Stimulated activated naive CD8-positive, alpha-beta T cell treated with anti-CD3 and anti-CD28 coated beads, Interleukin-15, Interleukin-2, amounts not matched to agents 100 U/mL and 50 U/mL, for 24 hours (primary cell): ENCODE measurements at regions not wholly inside any gene's neighbourhood (a gene's known extent, or its start where the extent isn't known, plus 50 kb on each side); places are given as distances from the start of the nearest gene placed in this dataset.
"Not testable (repeated sequence)": the region's sequence is repeated elsewhere in the genome, so short reads cannot be mapped to it uniquely, and the experiment has no call there.

Experiments used
- ATAC-seq: fragments of 150-1000 bp; cut with Tn5 transposase; one replicate; pipeline ENCODE4 v1.10.0; 2021
- DNase-seq: peaks from one replicate; pipeline ENCODE4 v3.0.0; 2021

- ATAC-seq, result no peak
Observed at GRCh38 chr6:68237205-68237604, 397.9 kb upstream of the ADGRB3 start.

GRCh38 chr6:68235326-68235784 lies 399.7 kb upstream of the ADGRB3 start:
- no peak for ATAC-seq
- DNase-seq, result no peak

More at GRCh38 chr6:68237205-68237604, 397.9 kb upstream of the ADGRB3 start:
- DNase-seq, result no peak

- DNase-seq (no peak), ATAC-seq (no peak)
Observed at GRCh38 chr6:68233623-68234022, 401.5 kb upstream of the ADGRB3 start.

- ATAC-seq, result no peak
- DNase-seq, result no peak
Observed at GRCh38 chr6:68229566-68229965, 405.5 kb upstream of the ADGRB3 start.

- no peak for DNase-seq
- no peak for ATAC-seq
Observed at GRCh38 chr6:68226460-68226859, 408.6 kb upstream of the ADGRB3 start.

GRCh38 chr6:68225729-68226128 lies 409.4 kb upstream of the ADGRB3 start:
- no peak for DNase-seq
- ATAC-seq, result no peak

GRCh38 chr6:68211242-68211795 lies 423.8 kb upstream of the ADGRB3 start:
- DNase-seq (no peak), ATAC-seq (no peak)

- not testable (repeated sequence) for DNase-seq, ATAC-seq
Observed at GRCh38 chr6:68207612-68208011, 427.5 kb upstream of the ADGRB3 start.

GRCh38 chr6:68200929-68201328 lies 434.2 kb upstream of the ADGRB3 start:
- ATAC-seq (no peak), DNase-seq (no peak)

GRCh38 chr6:68197356-68197755 lies 437.7 kb upstream of the ADGRB3 start:
- DNase-seq (no peak), ATAC-seq (no peak)

- DNase-seq (no peak), ATAC-seq (no peak)
Observed at GRCh38 chr6:68196645-68197044, 438.4 kb upstream of the ADGRB3 start.

GRCh38 chr6:68195753-68196152 lies 439.3 kb upstream of the ADGRB3 start:
- ATAC-seq, DNase-seq: not testable (repeated sequence)

- no peak for ATAC-seq
Observed at GRCh38 chr6:68194846-68195478, 440.1 kb upstream of the ADGRB3 start.

GRCh38 chr6:68192988-68193387 lies 442.1 kb upstream of the ADGRB3 start:
- ATAC-seq (no peak), DNase-seq (no peak)

More at GRCh38 chr6:68194846-68195478, 440.1 kb upstream of the ADGRB3 start:
- DNase-seq, result no peak

- ATAC-seq, result no peak
- no peak for DNase-seq
Observed at GRCh38 chr6:68189217-68189815, 445.8 kb upstream of the ADGRB3 start.

- DNase-seq, result no peak
- ATAC-seq, result no peak
Observed at GRCh38 chr6:68186870-68187269, 448.2 kb upstream of the ADGRB3 start.

- no peak for ATAC-seq
Observed at GRCh38 chr6:68182386-68182785, 452.7 kb upstream of the ADGRB3 start.

GRCh38 chr6:68181027-68181426 lies 454.1 kb upstream of the ADGRB3 start:
- DNase-seq, ATAC-seq: not testable (repeated sequence)

More at GRCh38 chr6:68182386-68182785, 452.7 kb upstream of the ADGRB3 start:
- DNase-seq, result no peak

GRCh38 chr6:68173616-68174015 lies 461.5 kb upstream of the ADGRB3 start:
- ATAC-seq (no peak), DNase-seq (no peak)

GRCh38 chr6:68169922-68170321 lies 465.2 kb upstream of the ADGRB3 start:
- DNase-seq, result no peak
- ATAC-seq, result no peak

- ATAC-seq (no peak), DNase-seq (no peak)
Observed at GRCh38 chr6:68167604-68168003, 467.5 kb upstream of the ADGRB3 start.

GRCh38 chr6:68160812-68161211 lies 474.3 kb upstream of the ADGRB3 start:
- not testable (repeated sequence) for DNase-seq, ATAC-seq

GRCh38 chr6:68160348-68160747 lies 474.7 kb upstream of the ADGRB3 start:
- ATAC-seq (no peak), DNase-seq (no peak)

- DNase-seq, result no peak
- ATAC-seq, result no peak
Observed at GRCh38 chr6:68159433-68159832, 475.6 kb upstream of the ADGRB3 start.
